DMS114 treated with DMSO at 0.1 percent for 48 hours (cell line): ENCODE measurements at regions not wholly inside any gene's neighbourhood (a gene's known extent, or its start where the extent isn't known, plus 50 kb on each side); places are given as distances from the start of the nearest gene placed in this dataset.

Experiments used
- DNase-seq: peaks from one replicate; lab custom pipeline; 2025; ENCODE audit not compliant: unreplicated experiment; lab: John Stamatoyannopoulos, UW

DNA sequence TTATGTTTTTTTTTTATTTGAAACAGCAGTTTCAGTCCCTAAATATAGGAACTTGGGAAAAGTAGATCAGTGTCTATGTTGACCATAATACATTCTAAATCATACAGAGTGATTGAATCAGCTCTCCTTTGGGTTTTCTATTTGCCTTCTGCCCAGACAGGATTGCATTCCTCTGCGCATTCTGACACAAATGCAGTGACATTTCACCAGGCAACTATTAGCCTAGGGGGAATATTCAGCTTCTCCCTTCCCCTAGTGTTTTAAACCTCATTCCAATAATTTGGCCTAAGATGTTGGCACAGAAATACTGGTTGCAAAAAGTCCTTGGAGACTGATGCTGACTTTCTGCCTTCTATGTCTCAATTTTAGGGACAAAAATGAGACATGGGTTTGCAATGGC lies 172.8 kb downstream of the PTGER3 start:
- no peak for DNase-seq

DNA sequence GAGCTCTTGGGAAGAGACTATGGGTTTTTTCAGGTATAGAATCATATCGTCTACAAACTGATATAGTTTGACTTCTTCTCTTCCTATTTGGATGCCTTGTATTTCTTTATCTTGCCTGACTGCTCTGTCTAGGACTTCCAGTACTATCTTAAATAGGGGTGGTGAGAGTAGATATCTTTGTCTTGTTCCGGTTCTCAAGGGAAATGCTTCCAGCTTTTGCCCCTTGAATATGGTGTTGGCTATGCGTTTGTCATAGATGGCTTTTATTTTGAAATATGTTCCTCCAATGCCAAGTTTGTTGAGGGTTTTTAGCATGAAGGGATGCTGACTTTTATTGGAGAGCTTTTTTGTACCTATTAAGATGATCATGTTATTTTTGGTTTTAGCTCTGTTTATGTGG lies 170.3 kb downstream of the PTGER3 start:
- DNase-seq = no peak

DNA sequence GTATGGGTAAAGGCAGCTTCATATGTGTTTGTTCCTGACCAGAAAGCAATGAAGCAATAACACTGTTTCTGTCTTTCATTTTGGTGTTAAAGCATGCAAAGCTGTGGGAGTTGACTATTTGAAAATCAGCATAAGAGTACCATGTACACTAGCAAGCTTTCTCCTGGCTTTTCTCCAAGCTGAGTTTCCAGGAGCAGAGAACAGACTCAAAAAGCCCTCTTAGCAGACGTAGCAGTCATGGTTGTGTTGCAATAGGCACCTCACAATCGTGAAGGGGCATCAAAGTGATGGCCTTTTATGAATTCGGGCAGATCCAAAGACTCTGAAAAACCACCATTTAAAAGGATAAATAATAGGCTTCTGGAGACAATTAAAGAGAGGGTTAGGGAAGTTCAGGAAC lies 159.7 kb downstream of the PTGER3 start:
- no peak for DNase-seq

DNA sequence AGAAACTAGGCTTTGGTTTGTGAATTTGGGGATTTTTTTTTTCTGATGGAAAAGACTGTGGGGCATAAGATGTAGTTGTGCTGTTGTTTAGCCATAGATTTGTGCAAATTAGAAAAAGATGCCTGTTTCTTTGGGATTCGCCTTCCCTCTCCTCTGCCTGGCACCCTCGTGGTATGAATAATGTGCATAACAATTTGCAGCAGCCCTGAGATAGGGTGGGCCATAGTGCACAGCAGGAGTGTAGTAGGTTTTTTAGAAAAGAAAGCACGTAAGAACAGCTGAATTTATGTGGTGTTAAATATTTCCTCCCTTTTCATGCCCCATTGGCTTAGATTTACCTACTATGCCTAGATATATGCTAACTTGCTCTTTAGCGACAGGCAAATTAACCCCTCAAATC lies 158.9 kb downstream of the PTGER3 start:
- no peak for DNase-seq

DNA sequence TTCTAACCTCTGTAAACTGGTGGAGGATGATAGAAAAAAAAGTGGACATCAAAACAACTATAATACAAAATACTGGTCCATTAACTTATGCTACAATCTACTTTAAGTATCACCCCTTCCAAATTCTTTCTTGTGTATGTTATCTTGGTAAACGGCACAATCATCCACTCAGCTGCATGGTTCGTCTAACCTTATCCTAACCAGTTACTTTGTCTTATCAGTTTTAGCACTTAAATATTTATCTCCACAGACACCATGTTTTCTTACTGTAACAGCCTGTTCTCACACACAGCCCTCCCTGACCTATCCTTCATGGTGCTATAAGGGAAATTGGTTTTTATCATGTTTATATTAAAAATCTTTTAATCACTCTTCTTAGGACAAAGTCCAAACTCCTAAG lies 157.2 kb downstream of the PTGER3 start:
- no peak for DNase-seq

DNA sequence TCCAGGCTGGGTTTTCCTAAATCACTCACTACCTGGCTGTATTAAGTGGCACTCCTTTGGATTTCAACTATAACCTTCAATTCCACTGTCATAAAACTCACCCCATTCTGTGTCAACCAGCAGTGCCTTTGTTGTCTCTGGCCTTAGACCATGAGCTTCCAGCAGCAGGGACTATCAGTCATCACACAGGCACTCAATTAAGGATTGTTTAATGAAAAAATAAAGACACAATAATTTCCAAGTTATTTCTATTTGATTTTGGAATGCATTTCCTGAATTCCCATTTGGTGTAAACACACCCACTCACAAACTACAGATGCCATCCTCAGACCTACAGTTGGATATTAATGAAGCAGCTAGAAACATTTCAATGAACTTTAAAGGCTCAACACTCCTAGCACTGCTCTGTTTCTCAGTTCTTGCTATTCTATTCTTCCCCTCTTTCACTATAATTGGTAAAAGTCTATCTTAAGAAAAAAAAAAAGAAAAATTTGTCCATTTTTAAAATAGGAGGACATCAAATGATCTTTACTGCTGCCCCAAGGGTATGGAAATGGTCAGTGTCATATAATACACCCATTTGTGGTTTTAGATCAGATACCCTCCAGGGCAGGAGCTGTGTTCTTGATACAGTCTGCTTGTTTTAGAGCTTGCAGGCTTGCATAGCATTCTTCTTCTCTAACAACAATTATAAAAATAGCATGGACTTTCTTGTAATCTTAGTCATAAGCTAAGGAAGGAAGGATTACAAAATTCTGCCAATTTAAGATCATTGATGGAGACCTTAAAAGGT lies 156.4 kb downstream of the PTGER3 start:
- no peak for DNase-seq

DNA sequence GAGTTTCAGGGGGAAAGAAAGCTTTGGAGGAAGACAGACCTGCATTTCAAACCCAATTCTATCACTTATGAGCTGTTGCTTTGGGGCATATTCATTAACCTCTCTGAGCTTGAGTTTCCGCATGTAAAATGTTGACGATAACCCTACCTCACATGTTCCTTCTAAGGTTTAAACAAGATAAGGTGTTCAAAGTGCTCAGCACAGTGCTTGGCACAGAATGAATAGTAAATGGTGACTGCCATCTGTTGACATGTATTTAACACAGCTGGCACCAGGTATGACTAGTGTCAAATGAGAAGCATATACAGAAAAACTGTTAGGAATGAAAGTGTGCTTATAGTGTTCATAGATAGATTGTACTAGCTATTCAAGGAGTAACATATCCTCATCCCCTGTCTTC lies 155.5 kb downstream of the PTGER3 start:
- no peak for DNase-seq

DNA sequence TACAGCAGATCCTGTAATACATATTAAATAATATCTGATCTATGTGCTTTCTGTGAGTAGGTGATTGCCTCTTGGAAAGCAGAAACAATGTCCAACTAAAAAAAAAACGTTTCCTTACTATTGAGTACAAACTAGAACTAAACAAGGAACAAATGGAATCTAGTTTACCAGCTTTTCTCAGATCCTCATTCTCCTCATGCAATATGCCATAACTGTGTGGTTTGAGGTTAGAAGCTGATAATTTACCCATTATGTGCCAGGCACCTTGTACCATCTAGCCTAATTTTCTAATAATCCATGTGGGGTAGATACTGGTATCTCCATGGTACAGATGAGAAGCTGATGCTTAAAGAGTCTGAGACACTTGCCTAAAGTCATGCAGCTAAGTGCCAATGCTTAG lies 154.7 kb downstream of the PTGER3 start:
- no peak for DNase-seq

DNA sequence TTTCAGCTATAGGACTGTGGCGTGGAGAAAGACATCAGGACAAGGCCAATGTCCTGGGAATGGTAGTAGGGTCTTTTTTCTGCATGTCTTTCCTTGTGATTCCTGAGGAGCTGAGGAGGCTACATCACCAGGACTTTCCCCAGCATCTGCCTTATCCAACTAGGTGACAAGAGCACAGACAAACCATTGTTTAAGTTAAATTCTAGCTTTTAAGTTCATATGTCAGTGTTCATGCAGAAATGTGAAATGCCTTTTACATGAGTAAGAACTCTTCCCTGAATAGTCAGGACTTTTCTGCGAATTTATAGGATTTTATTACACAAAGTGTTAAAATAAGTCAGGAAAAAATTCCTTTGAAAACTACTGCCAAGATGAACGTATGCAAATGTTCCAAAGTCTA lies 154.2 kb downstream of the PTGER3 start:
- DNase-seq = no peak

DNA sequence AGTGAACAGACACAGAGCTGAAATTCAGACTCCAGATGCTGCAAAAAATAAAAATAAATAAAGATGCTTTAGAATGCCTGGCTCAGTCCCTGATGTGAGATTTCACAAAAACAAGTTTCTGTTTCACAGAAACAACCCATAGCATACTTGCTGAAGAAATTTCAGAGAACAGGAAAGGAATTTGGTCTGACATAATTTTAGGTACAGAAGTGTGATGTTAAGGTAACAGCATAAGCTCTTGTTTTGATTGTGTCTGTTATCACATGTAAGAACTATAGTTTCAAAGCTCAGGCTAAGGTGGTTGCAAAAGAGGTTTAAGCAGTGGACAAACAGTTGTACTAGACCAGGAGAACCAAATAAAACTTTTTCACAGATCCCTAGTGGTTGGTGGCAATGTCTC lies 152.1 kb downstream of the PTGER3 start:
- DNase-seq = no peak

DNA sequence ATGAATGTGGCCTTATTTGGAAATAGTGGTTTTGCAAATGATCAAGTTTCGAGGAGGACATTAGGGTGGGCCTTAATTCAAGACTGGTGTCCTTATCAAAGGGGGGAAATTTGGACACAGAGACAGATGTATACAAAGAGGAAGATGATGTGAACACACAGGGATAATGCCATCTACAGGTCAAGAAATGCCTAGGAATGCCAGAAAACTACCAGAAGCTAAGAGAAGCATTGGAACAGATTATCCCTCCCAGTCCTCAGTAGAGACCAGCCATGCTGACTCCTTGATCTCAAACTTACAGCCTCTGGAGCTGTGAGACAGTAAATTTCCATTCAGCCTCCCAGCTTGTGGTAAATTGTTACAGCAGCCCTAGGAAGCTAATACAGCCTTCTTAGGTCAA lies 151.4 kb downstream of the PTGER3 start:
- DNase-seq = no peak

DNA sequence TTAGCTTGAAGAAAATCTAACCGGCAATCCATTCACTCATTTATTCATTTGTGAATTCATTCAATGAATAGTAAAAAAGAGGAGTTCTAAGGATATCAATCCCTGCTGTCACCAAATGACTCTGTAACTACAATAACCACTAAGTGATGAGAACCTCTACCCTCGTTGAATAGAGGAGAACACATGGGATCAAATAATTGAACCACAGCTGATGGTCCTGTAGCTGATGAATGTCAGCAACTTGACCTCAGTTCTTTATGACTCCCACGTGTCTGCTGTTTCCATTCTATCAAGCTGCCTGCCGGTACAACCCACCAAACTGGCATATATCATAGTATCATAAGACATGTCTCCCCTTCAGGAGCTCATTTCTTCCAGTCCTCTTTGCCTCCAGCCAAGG lies 150.3 kb downstream of the PTGER3 start:
- DNase-seq = no peak

DNA sequence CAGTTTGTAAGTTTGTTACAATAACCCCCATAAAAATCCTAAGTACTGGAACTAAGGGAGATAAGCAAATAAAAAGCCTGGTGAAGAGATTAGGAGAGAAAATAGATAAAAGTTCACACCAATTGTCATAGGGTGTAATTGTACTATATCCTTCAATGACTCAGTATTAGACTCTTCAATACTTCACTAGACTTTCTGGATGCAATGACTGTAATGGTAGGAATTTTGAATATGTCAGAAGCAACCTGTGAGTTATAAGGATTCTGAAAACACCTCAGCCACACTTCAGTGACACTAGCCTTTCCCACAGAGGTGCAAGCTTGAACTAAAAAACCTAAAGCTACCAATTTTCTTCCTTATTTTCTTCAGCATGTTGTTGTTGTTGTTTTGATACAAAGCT lies 147.9 kb downstream of the PTGER3 start:
- DNase-seq = no peak

DNA sequence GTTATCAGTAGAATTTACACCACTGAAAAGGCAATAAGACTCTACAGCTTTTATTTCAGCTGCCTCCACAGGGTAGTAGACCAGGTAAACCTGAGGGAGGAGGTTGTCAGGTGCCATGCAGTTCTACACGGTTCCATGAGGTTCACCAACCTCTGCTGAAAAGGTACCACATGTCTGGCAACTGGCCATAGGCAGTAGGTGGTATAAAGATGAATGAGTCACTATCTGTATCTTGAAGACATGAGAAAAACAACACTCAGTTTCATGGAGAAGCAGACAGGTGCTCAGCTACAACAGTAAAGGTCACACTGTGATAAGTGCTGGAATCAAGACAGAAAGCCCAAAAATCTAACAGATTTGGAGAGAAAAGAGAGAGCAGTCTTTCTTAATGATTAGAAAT lies 145.4 kb downstream of the PTGER3 start:
- DNase-seq = no peak

DNA sequence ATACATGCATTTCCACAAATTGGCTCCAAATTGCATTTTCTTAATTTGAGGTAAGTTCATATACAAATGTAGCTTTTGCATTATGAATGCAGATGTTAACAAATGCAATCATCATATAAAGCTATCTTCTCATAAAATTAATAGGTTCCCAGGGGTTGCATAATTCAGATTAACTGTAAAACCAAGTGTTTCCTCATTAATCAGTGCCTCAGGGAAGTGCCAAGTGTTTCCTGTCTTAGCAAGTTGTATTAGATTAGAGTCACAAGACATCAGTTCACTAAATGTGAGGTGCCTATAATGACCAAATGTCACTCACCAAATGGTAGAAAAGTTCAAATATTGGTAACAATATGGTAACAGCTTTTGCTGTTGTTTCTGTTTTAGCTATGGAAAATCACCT lies 140.8 kb downstream of the PTGER3 start:
- no peak for DNase-seq

DNA sequence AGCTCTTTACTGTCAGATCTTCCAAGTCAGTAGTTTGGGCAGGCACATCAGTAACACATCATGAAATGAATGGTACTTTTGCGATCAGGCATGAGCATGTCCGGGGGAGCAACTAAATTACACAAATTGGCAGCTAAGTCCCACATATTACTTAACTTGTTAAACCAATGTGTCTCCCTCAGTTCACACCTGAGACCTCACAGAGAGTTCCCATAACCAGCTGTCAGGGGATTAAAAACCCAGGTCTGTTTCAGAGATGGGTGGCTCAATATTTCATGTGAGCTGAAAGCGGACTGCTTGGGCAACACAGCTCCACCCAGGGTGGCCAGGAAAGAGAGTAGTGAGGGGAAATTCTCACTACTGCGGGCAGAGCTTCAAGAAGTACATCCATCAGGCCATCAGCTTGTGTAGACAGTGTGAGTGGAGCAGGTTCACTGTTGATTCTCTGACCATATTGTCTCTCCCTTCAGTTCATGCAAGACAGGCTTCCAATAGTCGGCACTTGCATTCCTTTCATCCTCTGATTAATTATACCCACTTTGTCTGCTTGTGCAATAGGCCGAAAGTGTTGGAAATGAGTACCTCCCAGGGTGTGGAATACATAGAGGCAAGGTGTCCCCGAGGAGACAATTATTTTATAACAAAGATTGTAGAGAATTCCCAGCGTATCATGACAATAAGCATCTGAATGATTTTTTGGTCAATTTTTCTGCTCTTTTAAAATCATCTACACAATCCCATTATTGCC lies 139.9 kb downstream of the PTGER3 start:
- DNase-seq = no peak

DNA sequence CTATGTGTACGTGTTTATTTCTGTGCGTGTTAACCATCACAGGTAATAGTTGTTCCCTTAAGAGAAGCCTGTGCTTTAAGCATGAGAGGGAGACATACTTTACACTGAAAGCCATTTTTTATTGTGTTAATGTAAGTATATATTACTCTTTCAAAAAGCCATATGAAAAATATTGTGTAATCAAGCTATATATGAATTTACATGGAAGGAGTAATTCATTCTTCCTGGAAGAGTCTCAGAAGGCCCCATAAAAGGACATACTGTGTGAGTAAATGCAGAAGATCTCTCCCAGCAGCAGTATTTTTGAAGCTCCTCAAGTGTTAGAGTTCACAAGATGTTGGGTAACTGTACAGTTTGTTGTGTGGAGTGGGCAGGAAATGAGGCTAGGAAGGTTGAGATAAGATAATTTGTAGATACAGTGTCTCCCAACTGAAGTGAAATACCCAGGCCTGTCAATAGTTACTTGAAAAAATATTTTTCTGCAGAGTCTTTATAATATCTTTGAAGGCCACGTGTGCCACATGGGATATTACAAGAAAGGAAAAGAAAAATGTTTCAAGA lies 138.3 kb downstream of the PTGER3 start:
- DNase-seq = no peak

DNA sequence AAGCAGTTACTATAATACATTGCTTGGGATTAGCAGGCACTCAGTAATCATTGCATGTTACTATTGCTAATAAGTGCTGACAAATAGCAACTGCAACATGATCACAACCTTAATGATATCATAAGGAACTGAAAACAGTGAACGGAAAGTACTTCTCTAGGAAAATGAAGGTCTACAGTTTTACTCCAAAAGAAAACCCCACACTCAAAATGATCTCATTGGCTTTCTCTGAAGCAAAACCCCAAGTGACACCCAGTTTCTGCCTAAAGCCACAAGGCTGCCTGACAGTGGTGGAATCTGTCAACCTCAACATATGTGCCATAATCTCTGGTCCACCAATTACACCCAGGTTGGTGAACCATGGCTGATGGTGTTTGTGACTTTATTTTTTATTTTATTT lies 137.6 kb downstream of the PTGER3 start:
- no peak for DNase-seq

DNA sequence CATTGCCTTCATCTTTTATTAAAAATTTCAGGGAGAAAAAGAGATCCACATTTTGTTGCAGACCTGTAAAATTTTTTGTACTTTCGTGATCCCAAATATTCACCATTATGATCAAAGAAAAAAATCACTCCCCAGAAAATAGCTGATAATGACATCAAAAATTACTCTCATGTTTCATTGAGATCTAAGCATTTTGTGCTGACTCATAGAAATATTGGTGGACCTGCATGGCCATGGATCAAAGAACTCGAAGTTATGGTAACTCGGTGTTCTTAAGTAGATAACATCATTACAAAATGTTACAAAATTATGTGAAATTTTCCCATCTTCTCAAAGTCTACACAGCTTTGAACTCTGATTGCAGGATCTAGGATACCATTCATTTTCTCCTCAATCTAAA lies 135.8 kb downstream of the PTGER3 start:
- DNase-seq = no peak

DNA sequence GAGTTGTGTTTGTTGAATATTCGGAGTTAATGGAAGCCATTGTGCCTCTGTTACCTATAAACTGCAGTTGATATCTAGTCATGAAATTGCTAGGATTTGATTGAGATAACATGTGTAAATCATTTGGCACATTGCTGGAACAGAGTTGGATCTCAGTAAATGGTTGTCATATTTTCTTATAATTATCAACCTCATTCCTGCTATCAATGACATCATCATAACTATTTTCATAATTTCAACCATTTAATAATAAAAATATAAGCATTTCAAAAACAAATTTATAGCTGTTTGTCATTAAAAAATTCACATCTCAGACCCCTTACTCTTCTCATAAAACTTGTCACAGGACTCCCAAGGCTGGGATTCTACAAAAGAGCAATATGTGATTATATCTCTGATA lies 133.4 kb downstream of the PTGER3 start:
- DNase-seq = no peak

DNA sequence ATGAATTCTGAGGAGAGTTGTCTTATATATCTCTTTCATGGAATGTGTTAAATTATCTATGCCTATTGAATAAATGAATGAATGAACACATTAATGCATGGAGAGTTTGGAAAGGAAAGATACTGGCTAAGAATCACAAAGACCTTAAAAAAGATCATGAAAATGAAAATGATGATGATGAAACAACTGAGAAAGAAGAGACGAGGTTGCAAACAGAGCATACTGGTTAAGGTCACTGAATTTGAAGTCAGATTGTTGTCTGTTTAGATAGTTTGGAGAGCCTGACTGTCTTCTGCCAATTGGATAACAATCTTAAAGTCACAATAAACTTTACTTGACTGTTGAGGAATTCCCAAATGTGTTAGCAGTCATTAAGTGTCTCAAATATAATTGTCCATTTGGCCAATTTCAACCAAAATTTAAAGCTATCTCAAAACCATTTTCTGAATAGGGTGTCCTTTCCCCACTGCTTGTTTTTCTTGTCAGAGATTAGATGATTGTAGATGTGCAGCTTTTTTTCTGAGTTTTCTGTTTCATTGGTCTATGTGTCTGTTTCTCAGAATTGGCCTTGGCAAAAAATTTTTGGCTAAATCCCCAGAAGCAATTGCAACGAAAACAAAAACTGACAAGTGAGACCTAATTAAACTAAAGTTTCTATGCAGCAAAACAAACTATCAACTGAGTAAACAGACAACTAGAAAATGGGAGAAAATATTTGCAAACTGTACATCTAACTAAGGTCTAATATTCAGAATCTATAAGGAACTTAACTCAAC lies 132.2 kb downstream of the PTGER3 start:
- no peak for DNase-seq

DNA sequence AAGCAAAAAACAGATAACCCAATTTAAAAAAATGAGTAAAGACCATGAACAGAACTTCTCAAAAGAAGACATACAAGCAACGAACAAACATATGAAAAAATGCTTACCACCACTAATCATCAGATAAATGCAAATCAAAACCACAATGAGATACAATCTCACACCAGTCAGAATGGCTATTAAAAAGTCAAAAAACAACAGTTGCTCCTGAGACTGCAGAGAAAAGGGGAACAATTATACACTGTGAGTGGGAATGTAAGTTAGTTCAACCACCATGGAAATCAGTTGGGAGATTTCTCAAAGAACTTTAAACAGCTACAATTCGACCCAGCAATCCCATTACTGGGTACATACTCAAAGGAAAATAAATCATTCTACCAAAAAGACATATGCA lies 131.6 kb downstream of the PTGER3 start:
- no peak for DNase-seq
